ENCODE measurements at regions not wholly inside any gene's neighbourhood (a gene's known extent, or its start where the extent isn't known, plus 50 kb on each side); places are given as distances from the start of the nearest gene placed in this dataset.

- Histone ChIP-seq H3K4me3 (ENCODE audit: low read depth, low read length) (no peak overlapping the region), H3K36me3 (ENCODE audit: control insufficient read depth, insufficient read depth, low read length) (no peaks in the 10 kb centered on the region), H3K27me3 (ENCODE audit: control insufficient read depth, insufficient read depth, low read length) (no peaks in the 10 kb centered on the region)
- CTCF ChIA-PET: interaction anchor here (1.2 kb wide), 1 partner anchor 77 kb away, joined by 3 read pairs; no protein-coding TSS in a partner anchor
- POLR2A ChIA-PET: no interaction called here
- DNase-seq (ENCODE audit: low read depth): no peak
- TF ChIP-seq CTCF (IDR thresholded peaks at IDR 0.05; ENCODE audit: insufficient read depth, low read depth, low read length): no peak
Observed at GRCh38 chr1:90798344-90798743, 81.2 kb upstream of the BARHL2 start.

GRCh38 chr1:90795431-90795830 lies 78.3 kb upstream of the BARHL2 start:
- no peak overlapping the region for H3K4me3 ChIP-seq (ENCODE audit: low read depth, low read length)
- no peaks in the 10 kb centered on the region for H3K36me3 ChIP-seq (ENCODE audit: control insufficient read depth, insufficient read depth, low read length)
- POLR2A ChIA-PET: no interaction called here
- H3K27me3 ChIP-seq (ENCODE audit: control insufficient read depth, insufficient read depth, low read length): no peaks in the 10 kb centered on the region
- CTCF ChIA-PET: no interaction called here
- no peak for TF ChIP-seq CTCF (IDR thresholded peaks at IDR 0.05; ENCODE audit: insufficient read depth, low read depth, low read length)
- no peak for DNase-seq (ENCODE audit: low read depth)

- Histone ChIP-seq H3K36me3 (ENCODE audit: control insufficient read depth, insufficient read depth, low read length) (no peaks in the 10 kb centered on the region), H3K4me3 (ENCODE audit: low read depth, low read length) (no peak overlapping the region), H3K27me3 (ENCODE audit: control insufficient read depth, insufficient read depth, low read length) (no peaks in the 10 kb centered on the region)
- POLR2A ChIA-PET: no interaction called here
- CTCF ChIA-PET: no interaction called here
- no peak for TF ChIP-seq CTCF (IDR thresholded peaks at IDR 0.05; ENCODE audit: insufficient read depth, low read depth, low read length)
- DNase-seq (ENCODE audit: low read depth): no peak
Observed at GRCh38 chr1:90786709-90787108, 69.6 kb upstream of the BARHL2 start.

GRCh38 chr1:90784186-90784847 lies 67.2 kb upstream of the BARHL2 start:
- no peak for TF ChIP-seq CTCF (IDR thresholded peaks at IDR 0.05; ENCODE audit: insufficient read depth, low read depth, low read length)
- POLR2A ChIA-PET: no interaction called here
- Histone ChIP-seq H3K27me3 (ENCODE audit: control insufficient read depth, insufficient read depth, low read length) (no peaks in the 10 kb centered on the region), H3K36me3 (ENCODE audit: control insufficient read depth, insufficient read depth, low read length) (no peaks in the 10 kb centered on the region), H3K4me3 (ENCODE audit: low read depth, low read length) (no peak overlapping the region)
- CTCF ChIA-PET: interaction anchor here (1.2 kb wide), 1 partner anchor 66 kb away, joined by 4 read pairs; no protein-coding TSS in a partner anchor
- DNase-seq (ENCODE audit: low read depth): no peak

- CTCF ChIA-PET: interaction anchor here (0.7 kb wide), 1 partner anchor 53 kb away, joined by 3 read pairs; no protein-coding TSS in a partner anchor
- TF ChIP-seq CTCF (IDR thresholded peaks at IDR 0.05; ENCODE audit: insufficient read depth, low read depth, low read length): no peak
- POLR2A ChIA-PET: no interaction called here
- Histone ChIP-seq H3K4me3 (ENCODE audit: low read depth, low read length) (no peak overlapping the region), H3K27me3 (ENCODE audit: control insufficient read depth, insufficient read depth, low read length) (no peaks in the 10 kb centered on the region), H3K36me3 (ENCODE audit: control insufficient read depth, insufficient read depth, low read length) (no peaks in the 10 kb centered on the region)
- DNase-seq (ENCODE audit: low read depth): no peak
Observed at GRCh38 chr1:90783181-90783580, 66.1 kb upstream of the BARHL2 start.
